H1 (cell line): ENCODE measurements at regions not wholly inside any gene's neighbourhood (a gene's known extent, or its start where the extent isn't known, plus 50 kb on each side); places are given as distances from the start of the nearest gene placed in this dataset.

ENCODE experiments used
- CTCF ChIA-PET: fragments of 300-600 bp; sonication (Branson Sonifier 250); formaldehyde crosslinking; loops from one replicate; lab custom pipeline; 2021; ENCODE audit not compliant: partially characterized antibody; lab: Charles Lee
- POLR2A ChIA-PET: fragments of 300-600 bp; sonication (Branson Sonifier 250); formaldehyde crosslinking; loops from one replicate; lab custom pipeline; 2021; ENCODE audit warnings: inconsistent platforms; ENCODE audit not compliant: partially characterized antibody; lab: Charles Lee
- DNase-seq, 2 experiments: peaks; one replicate each; pipeline versions ENCODE4 v3.0.0 to v3.0.0-alpha.2; 2010 to 2022; ENCODE audit warnings: low spot score in 2 of 2, low read depth in 1 of 2, mixed read lengths in 1 of 2
- FAIRE-seq: peaks from 2 replicates; lab custom pipeline; 2011; peaks lifted over from hg19 to GRCh38; lab: Jason Lieb, UNC
- H2AFZ ChIP-seq: 2 replicates; pipeline ENCODE4 v1.8.1; 2012; ENCODE audit warnings: low read length, inconsistent platforms
- H2AK5ac ChIP-seq: 2 replicates; pipeline ENCODE4 v1.6.1; 2013; ENCODE audit warnings: low read depth, low read length
- H2BK120ac ChIP-seq: replicated peaks from 2 replicates; pipeline ENCODE3; 2013; ENCODE audit warnings: low read depth, low read length, inconsistent platforms
- H2BK12ac ChIP-seq: 2 replicates; pipeline ENCODE4 v1.6.1; 2013; ENCODE audit warnings: low read depth, low read length
- H2BK15ac ChIP-seq: 2 replicates; pipeline ENCODE4 v1.6.1; 2013; ENCODE audit warnings: low read length
- H2BK20ac ChIP-seq: 2 replicates; pipeline ENCODE4 v1.6.1; 2013; ENCODE audit warnings: low read length
- H2BK5ac ChIP-seq: 2 replicates; pipeline ENCODE4 v1.6.1; 2013; ENCODE audit warnings: low read depth, low read length
- H3K14ac ChIP-seq: 2 replicates; pipeline ENCODE4 v1.6.1; 2013; ENCODE audit warnings: inconsistent platforms; ENCODE audit not compliant: insufficient read length
- H3K18ac ChIP-seq: 2 replicates; pipeline ENCODE4 v1.6.1; 2013; ENCODE audit warnings: low read length; ENCODE audit errors: extremely low read depth
- H3K23ac ChIP-seq: 2 replicates; pipeline ENCODE4 v1.6.1; 2013; ENCODE audit warnings: inconsistent platforms; ENCODE audit not compliant: insufficient read length
- H3K23me2 ChIP-seq: 2 replicates; pipeline ENCODE4 v1.6.1; 2013; ENCODE audit warnings: low read depth, low read length
- H3K27ac ChIP-seq: 2 replicates; pipeline ENCODE4 v1.6.1; 2011; ENCODE audit warnings: low read depth, low read length, inconsistent platforms
- H3K27me3 ChIP-seq, 4 experiments: replicated peaks in 1 of 4; 1 replicate in 1 of 4; 2 replicates in 3 of 4; pipeline versions ENCODE4 v1.6.1 to v1.8.1; 2011 to 2013; ENCODE audit warnings: low read length in 3 of 4, mild to moderate bottlenecking in 3 of 4, inconsistent platforms in 2 of 4, mixed read lengths in 2 of 4, moderate library complexity in 1 of 4; ENCODE audit not compliant: control insufficient read depth in 3 of 4, insufficient read depth in 3 of 4; ENCODE audit errors: extremely low read depth in 1 of 4
- H3K36me3 ChIP-seq, 4 experiments: 2 replicates each; pipeline versions ENCODE4 v1.6.1 to v1.8.1; 2011 to 2013; ENCODE audit warnings: mild to moderate bottlenecking in 4 of 4, low read length in 3 of 4, moderate library complexity in 2 of 4, control low read depth in 1 of 4, inconsistent platforms in 1 of 4; ENCODE audit not compliant: insufficient read depth in 4 of 4, control insufficient read depth in 2 of 4
- H3K4ac ChIP-seq: replicated peaks from 2 replicates; pipeline ENCODE3; 2013; ENCODE audit warnings: low read length, low read depth, mixed read lengths, inconsistent platforms; ENCODE audit not compliant: insufficient read length
- H3K4me1 ChIP-seq, 4 experiments: replicated peaks in 1 of 4; 1 replicate in 1 of 4; 2 replicates in 3 of 4; pipeline versions ENCODE4 v1.6.1 to v1.8.1; 2011 to 2013; ENCODE audit warnings: low read length in 3 of 4, inconsistent platforms in 2 of 4, mixed read lengths in 1 of 4; ENCODE audit not compliant: insufficient read depth in 4 of 4, control insufficient read depth in 3 of 4
- H3K4me2 ChIP-seq, 2 experiments: 2 replicates each; pipeline versions ENCODE4 v1.6.1 to v1.8.1; 2011 to 2013; ENCODE audit warnings: low read depth in 2 of 2, low read length in 2 of 2, control low read depth in 1 of 2, inconsistent platforms in 1 of 2, mild to moderate bottlenecking in 1 of 2; ENCODE audit not compliant: insufficient read depth in 1 of 2
- H3K4me3 ChIP-seq, 4 experiments: fragments of 200-600, 300-600 bp in 1 of 4; sonication (generic), shearing (Covaris generic), sonication (Bioruptor Twin) in 1 of 4; 2 replicates each; pipeline versions ENCODE4 v1.5.1 to v1.8.1; 2011 to 2016; ENCODE audit warnings: low read length in 4 of 4, low read depth in 3 of 4, control low read depth in 2 of 4, inconsistent platforms in 2 of 4, mild to moderate bottlenecking in 2 of 4, mixed read lengths in 1 of 4, moderate library complexity in 1 of 4; ENCODE audit not compliant: insufficient read depth in 2 of 4; ENCODE audit errors: extremely low read depth in 1 of 4
- H3K56ac ChIP-seq: replicated peaks from 2 replicates; pipeline ENCODE3; 2013; ENCODE audit warnings: low read depth, mild to moderate bottlenecking, mixed read lengths, low read length, inconsistent platforms; ENCODE audit not compliant: insufficient read length
- H3K79me1 ChIP-seq: 2 replicates; pipeline ENCODE4 v1.6.1; 2013; ENCODE audit warnings: low read depth, low read length, control low read depth
- H3K79me2 ChIP-seq, 2 experiments: 2 replicates each; pipeline versions ENCODE4 v1.6.1 to v1.8.1; 2012 to 2013; ENCODE audit warnings: low read length in 2 of 2, mild to moderate bottlenecking in 2 of 2, inconsistent platforms in 1 of 2; ENCODE audit not compliant: insufficient read depth in 2 of 2, control insufficient read depth in 1 of 2
- H3K9ac ChIP-seq, 4 experiments: replicated peaks in 1 of 4; 1 replicate in 1 of 4; 2 replicates in 3 of 4; pipeline versions ENCODE4 v1.6.1 to v1.8.1; 2011 to 2013; ENCODE audit warnings: low read depth in 3 of 4, low read length in 3 of 4, control low read depth in 2 of 4, mild to moderate bottlenecking in 2 of 4, moderate library complexity in 2 of 4, inconsistent platforms in 1 of 4; ENCODE audit errors: extremely low read depth in 1 of 4
- H3K9me3 ChIP-seq, 2 experiments: 2 replicates each; pipeline versions ENCODE4 v1.6.1 to v1.8.1; 2012 to 2013; ENCODE audit warnings: mild to moderate bottlenecking in 2 of 2, moderate library complexity in 2 of 2, control low read depth in 1 of 2, inconsistent platforms in 1 of 2, low read depth in 1 of 2, low read length in 1 of 2, mixed read lengths in 1 of 2; ENCODE audit not compliant: insufficient read depth in 2 of 2
- H4K20me1 ChIP-seq, 2 experiments: replicated peaks in 1 of 2; 2 replicates each; pipeline versions ENCODE3 to v1.8.1; 2011 to 2013; ENCODE audit warnings: inconsistent platforms in 2 of 2, low read length in 2 of 2, mild to moderate bottlenecking in 1 of 2; ENCODE audit not compliant: insufficient read depth in 2 of 2, control insufficient read depth in 1 of 2
- H4K5ac ChIP-seq: 2 replicates; pipeline ENCODE4 v1.6.1; 2013; ENCODE audit warnings: low read length, low read depth, mixed read lengths, inconsistent platforms; ENCODE audit not compliant: insufficient read length
- H4K8ac ChIP-seq: 2 replicates; pipeline ENCODE4 v1.8.0; 2013; ENCODE audit warnings: mild to moderate bottlenecking, moderate library complexity, low read length, inconsistent platforms; ENCODE audit not compliant: insufficient read depth; ENCODE audit errors: extremely low read depth
- H4K91ac ChIP-seq: replicated peaks from 2 replicates; pipeline ENCODE3; 2013; ENCODE audit warnings: low read length, mixed read lengths, inconsistent platforms; ENCODE audit not compliant: insufficient read length
- BACH1 ChIP-seq: IDR thresholded peaks from 2 replicates; pipeline ENCODE4 v1.6.1; 2012; ENCODE audit warnings: low read length, improper control_type of control experiment
- CTBP2 ChIP-seq: IDR thresholded peaks from 2 replicates; pipeline ENCODE4 v1.7.0; 2011; ENCODE audit warnings: borderline replicate concordance, mild to moderate bottlenecking, moderate library complexity, mixed read lengths, low read length; ENCODE audit not compliant: insufficient read depth, insufficient read length
- GABPA ChIP-seq: IDR thresholded peaks from 2 replicates; pipeline ENCODE4 v1.6.1; 2011; ENCODE audit warnings: mild to moderate bottlenecking, low read length, moderate library complexity, borderline replicate concordance; ENCODE audit not compliant: insufficient read depth
- HDAC6 ChIP-seq: IDR thresholded peaks from one replicate; pipeline ENCODE4 v1.7.1; 2012; ENCODE audit warnings: low read depth, mild to moderate bottlenecking, inconsistent platforms, low read length, moderate library complexity
- JUN ChIP-seq: IDR thresholded peaks from 2 replicates; pipeline ENCODE4 v1.6.1; 2011; ENCODE audit warnings: low read depth, mild to moderate bottlenecking, improper control_type of control experiment, low read length
- KDM4A ChIP-seq: IDR thresholded peaks from one replicate; pipeline ENCODE4 v1.7.1; 2012; ENCODE audit warnings: low read depth, mild to moderate bottlenecking, moderate library complexity, low read length, inconsistent platforms; ENCODE audit not compliant: severe bottlenecking
- NANOG ChIP-seq: IDR thresholded peaks from 2 replicates; pipeline ENCODE4 v1.6.1; 2011; ENCODE audit warnings: low read length, low read depth, mild to moderate bottlenecking, inconsistent platforms; ENCODE audit not compliant: insufficient read depth, poor library complexity, severe bottlenecking
- RFX5 ChIP-seq: IDR thresholded peaks from 2 replicates; pipeline ENCODE4 v1.6.1; 2011; ENCODE audit warnings: low read depth, low read length, improper control_type of control experiment, borderline replicate concordance
- SIX5 ChIP-seq: IDR thresholded peaks from 2 replicates; pipeline ENCODE4 v1.6.1; 2011; ENCODE audit warnings: mild to moderate bottlenecking, low read depth, low read length
- WGBS, 2 experiments: shearing (Covaris generic) in 1 of 2; methylation state at CpG; one replicate each; pipeline versions ENCODE4 v1.1.6 to v1.1.7; 2013 to 2015; ENCODE audit warnings: low lambda C conversion rate in 2 of 2, mixed read lengths in 2 of 2, inconsistent platforms in 1 of 2, low coverage in 1 of 2, missing lambda C conversion rate in 1 of 2; ENCODE audit not compliant: insufficient replicate concordance in 2 of 2, insufficient coverage in 1 of 2, insufficient read length in 1 of 2; ENCODE audit errors: extremely low coverage in 1 of 2, missing lambda C conversion rate in 1 of 2; 5-methylcytosine and 5-hydroxymethylcytosine counted together
- TF ChIP-seq, protein P1 (sequence below), 3 experiments: IDR thresholded peaks; 1 replicate in 2 of 3; 2 replicates in 1 of 3; pipeline versions ENCODE4 v1.5.1 to v1.6.1; 2011; ENCODE audit warnings: low read length in 3 of 3, mild to moderate bottlenecking in 3 of 3, inconsistent platforms in 2 of 3, low read depth in 1 of 3, moderate library complexity in 1 of 3; ENCODE audit not compliant: insufficient read depth in 1 of 3; ENCODE audit errors: control extremely low read depth in 1 of 3
- TF ChIP-seq, protein P2 (sequence below): IDR thresholded peaks from 2 replicates; pipeline ENCODE4 v1.6.1; 2012; ENCODE audit warnings: inconsistent platforms

DNA sequence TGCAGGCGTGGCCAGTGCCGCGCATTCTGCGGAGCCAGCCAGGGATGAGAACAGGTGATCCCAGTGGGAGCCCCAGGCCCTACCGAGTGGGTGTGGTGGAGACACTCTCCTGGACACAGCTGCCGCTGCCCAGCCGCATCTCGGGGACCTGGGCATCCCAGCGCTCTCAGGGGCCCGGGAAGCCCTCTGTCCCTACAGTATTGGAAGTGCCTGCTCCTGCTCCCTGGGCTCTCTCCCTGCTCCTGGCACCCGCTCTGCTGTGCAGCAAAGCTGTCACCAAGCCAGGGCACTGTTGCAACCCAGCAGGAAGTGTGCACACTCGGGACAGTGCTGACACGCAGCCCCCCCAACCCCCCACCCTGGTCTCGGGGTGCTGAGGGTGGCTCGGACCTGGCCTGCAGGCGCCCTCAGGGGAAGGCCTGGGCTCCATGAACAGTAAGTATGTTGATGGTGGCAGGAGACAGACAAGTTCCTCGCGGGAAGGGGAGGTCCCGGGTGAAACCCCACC is 1177.4 kb upstream of the GBE1 start:
- Histone ChIP-seq H2AK5ac (no peak overlapping the region), H3K79me2 (no peaks in the 10 kb centered on the region), H2BK5ac (no peak overlapping the region), H3K23ac (no peak overlapping the region), H3K36me3 (no peaks in the 10 kb centered on the region; a peak in 1 of 8 replicates), H3K14ac (no peak overlapping the region), H3K9me3 (peaks cover 10 to 18% of the 10 kb centered on the region in 2 experiments; a peak in 3 of 4 replicates), H4K5ac (no peak overlapping the region), H3K27me3 (no peaks in the 10 kb centered on the region), H3K27ac (no peak overlapping the region), H3K4me3 (no peak overlapping the region), H3K18ac (no peak overlapping the region), H3K4me2 (no peak overlapping the region), H2AFZ (no peak overlapping the region), H4K8ac (no peak overlapping the region), H3K4me1 (no peaks in the 10 kb centered on the region), H3K4ac (no peak overlapping the region), H2BK20ac (no peak overlapping the region), H2BK12ac (no peak overlapping the region), H4K20me1 (no peaks in the 10 kb centered on the region), H4K91ac (no peak overlapping the region), H3K9ac (no peak overlapping the region), H3K79me1 (no peaks in the 10 kb centered on the region), H2BK15ac (no peak overlapping the region), H3K56ac (no peak overlapping the region), H2BK120ac (no peak overlapping the region), H3K23me2 (no peaks in the 10 kb centered on the region)
- DNase-seq: no peak
- no peak for FAIRE-seq
- ChIA-PET POLR2A (no interaction called here), CTCF (no interaction called here)
- WGBS, 2 experiments: 87% methylated on average over 15 of the region's 19 CpGs; no CpG with 5 or more reads in 1 of the 2 experiments
- no peak for TF ChIP-seq BACH1
- no peak for TF ChIP-seq CTBP2
- no peak for TF ChIP-seq RFX5
- TF ChIP-seq, protein P1, sequence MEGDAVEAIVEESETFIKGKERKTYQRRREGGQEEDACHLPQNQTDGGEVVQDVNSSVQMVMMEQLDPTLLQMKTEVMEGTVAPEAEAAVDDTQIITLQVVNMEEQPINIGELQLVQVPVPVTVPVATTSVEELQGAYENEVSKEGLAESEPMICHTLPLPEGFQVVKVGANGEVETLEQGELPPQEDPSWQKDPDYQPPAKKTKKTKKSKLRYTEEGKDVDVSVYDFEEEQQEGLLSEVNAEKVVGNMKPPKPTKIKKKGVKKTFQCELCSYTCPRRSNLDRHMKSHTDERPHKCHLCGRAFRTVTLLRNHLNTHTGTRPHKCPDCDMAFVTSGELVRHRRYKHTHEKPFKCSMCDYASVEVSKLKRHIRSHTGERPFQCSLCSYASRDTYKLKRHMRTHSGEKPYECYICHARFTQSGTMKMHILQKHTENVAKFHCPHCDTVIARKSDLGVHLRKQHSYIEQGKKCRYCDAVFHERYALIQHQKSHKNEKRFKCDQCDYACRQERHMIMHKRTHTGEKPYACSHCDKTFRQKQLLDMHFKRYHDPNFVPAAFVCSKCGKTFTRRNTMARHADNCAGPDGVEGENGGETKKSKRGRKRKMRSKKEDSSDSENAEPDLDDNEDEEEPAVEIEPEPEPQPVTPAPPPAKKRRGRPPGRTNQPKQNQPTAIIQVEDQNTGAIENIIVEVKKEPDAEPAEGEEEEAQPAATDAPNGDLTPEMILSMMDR (IDR thresholded peaks at IDR 0.05; ENCODE audit: control extremely low read depth in 1 of 3, insufficient read depth in 1 of 3, low read depth in 1 of 3, low read length in 3 of 3): no peak
- TF ChIP-seq GABPA: no peak
- TF ChIP-seq, protein P2, sequence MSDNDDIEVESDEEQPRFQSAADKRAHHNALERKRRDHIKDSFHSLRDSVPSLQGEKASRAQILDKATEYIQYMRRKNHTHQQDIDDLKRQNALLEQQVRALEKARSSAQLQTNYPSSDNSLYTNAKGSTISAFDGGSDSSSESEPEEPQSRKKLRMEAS: no peak
- TF ChIP-seq JUN: no peak
- TF ChIP-seq SIX5: no peak
- TF ChIP-seq HDAC6: no peak
- TF ChIP-seq NANOG: no peak
- no peak for TF ChIP-seq KDM4A
